GM23248 (cell line): ENCODE measurements at regions not wholly inside any gene's neighbourhood (a gene's known extent, or its start where the extent isn't known, plus 50 kb on each side); places are given as distances from the start of the nearest gene placed in this dataset.
A peak's percentile ranks its signal among the peaks of the same experiment; 100 is the strongest.
"Not testable (repeated sequence)": the region's sequence is repeated elsewhere in the genome, so short reads cannot be mapped to it uniquely, and the experiment has no call there.

Experiments
- DNase-seq: peaks from one replicate; pipeline ENCODE4 v3.0.0-alpha.2; 2015
- H2AFZ ChIP-seq: fragments of 200-600 bp; sonication (generic); 2 replicates; pipeline ENCODE4 v1.6.1; 2016; ENCODE audit warnings: antibody characterized with exemption
- H3F3A ChIP-seq: fragments of 200-600 bp; sonication (generic); 2 replicates; pipeline ENCODE4 v1.6.1; 2016; ENCODE audit warnings: mild to moderate bottlenecking, antibody characterized with exemption, mixed run types; ENCODE audit not compliant: insufficient read depth
- H3K27ac ChIP-seq: fragments of 200-600 bp; sonication (generic); 2 replicates; pipeline ENCODE4 v1.5.1; 2016; ENCODE audit warnings: mild to moderate bottlenecking
- H3K27me3 ChIP-seq: fragments of 200-600 bp; sonication (generic); replicated peaks from 2 replicates; pipeline ENCODE4 v1.6.1; 2016; ENCODE audit warnings: mild to moderate bottlenecking; ENCODE audit not compliant: insufficient read depth
- H3K36me3 ChIP-seq: fragments of 200-600 bp; sonication (generic); 2 replicates; pipeline ENCODE4 v1.6.1; 2016; ENCODE audit warnings: low read depth, mild to moderate bottlenecking
- H3K4me1 ChIP-seq: fragments of 200-600 bp; sonication (generic); 2 replicates; pipeline ENCODE4 v1.6.1; 2016; ENCODE audit warnings: mild to moderate bottlenecking; ENCODE audit not compliant: insufficient read depth
- H3K4me2 ChIP-seq: fragments of 200-600 bp; sonication (generic); one replicate; pipeline ENCODE4 v1.6.1; 2016; ENCODE audit warnings: mild to moderate bottlenecking; ENCODE audit not compliant: unreplicated experiment
- H3K4me3 ChIP-seq: fragments of 200-600 bp; sonication (generic); 2 replicates; pipeline ENCODE4 v1.5.1; 2016; ENCODE audit warnings: mild to moderate bottlenecking
- H3K79me2 ChIP-seq: fragments of 200-600 bp; sonication (generic); 2 replicates; pipeline ENCODE4 v1.6.1; 2016; ENCODE audit warnings: mild to moderate bottlenecking; ENCODE audit not compliant: insufficient read depth
- H3K9ac ChIP-seq: fragments of 200-600 bp; sonication (generic); 2 replicates; pipeline ENCODE4 v1.6.1; 2016; ENCODE audit warnings: mild to moderate bottlenecking
- H3K9me2 ChIP-seq: fragments of 200-600 bp; sonication (generic); 2 replicates; pipeline ENCODE4 v1.6.1; 2016; ENCODE audit warnings: mixed run types, mild to moderate bottlenecking, moderate library complexity; ENCODE audit not compliant: insufficient read depth
- H3K9me3 ChIP-seq: fragments of 200-600 bp; sonication (generic); one replicate; pipeline ENCODE4 v1.6.1; 2017; ENCODE audit warnings: low read depth
- H4K20me1 ChIP-seq: fragments of 200-600 bp; sonication (generic); 2 replicates; pipeline ENCODE4 v1.6.0; 2016; ENCODE audit not compliant: insufficient read depth
- EZH2 ChIP-seq: fragments of 200-600 bp; sonication (generic); IDR thresholded peaks from 2 replicates; pipeline ENCODE4 v1.6.1; 2018; ENCODE audit warnings: antibody characterized with exemption, mild to moderate bottlenecking; ENCODE audit not compliant: insufficient read depth, poor library complexity, severe bottlenecking
- EZH2phosphoT487 ChIP-seq: fragments of 200-600 bp; sonication (generic); IDR thresholded peaks from 2 replicates; pipeline ENCODE4 v1.6.1; 2018; ENCODE audit warnings: antibody characterized with exemption, moderate library complexity, mild to moderate bottlenecking, low read depth; ENCODE audit not compliant: insufficient read depth
- WGBS, 2 experiments: methylation state at CpG; one replicate each; pipeline ENCODE4 v1.1.6; 2015 to 2017; ENCODE audit warnings: low lambda C conversion rate in 2 of 2, low coverage in 1 of 2; ENCODE audit errors: missing lambda C conversion rate in 2 of 2; 5-methylcytosine and 5-hydroxymethylcytosine counted together
- in situ Hi-C: fragments of 300-500 bp; cut with MboI; formaldehyde crosslinking; loops from 2 replicates; pipeline ENCODE4 v1.15.0; 2020

- Histone ChIP-seq H3F3A (peaks cover 6% of the 10 kb centered on the region; the same call in 1 of the 2 replicates), H3K4me2 (no peak overlapping the region), H3K27ac (no peak overlapping the region), H3K27me3 (no peaks in the 10 kb centered on the region), H3K9me3 (no peaks in the 10 kb centered on the region), H4K20me1 (no peaks in the 10 kb centered on the region), H3K4me1 (no peaks in the 10 kb centered on the region), H2AFZ (no peak overlapping the region), H3K9ac (no peak overlapping the region), H3K36me3 (no peaks in the 10 kb centered on the region), H3K79me2 (no peaks in the 10 kb centered on the region), H3K4me3 (no peak overlapping the region), H3K9me2 (no peaks in the 10 kb centered on the region)
- in situ Hi-C loops: no loop called here
- no peak for DNase-seq
- TF ChIP-seq EZH2phosphoT487: no peak
- no peak for TF ChIP-seq EZH2
- 57 to 59% methylated on average over 4 of the region's 4 CpGs for WGBS, 2 experiments
Observed at GRCh38 chr5:2091921-2092320, 209.2 kb upstream of the IRX4 start.

GRCh38 chr5:2087980-2088379 lies 205.3 kb upstream of the IRX4 start:
- Histone ChIP-seq H3K27ac (no peak overlapping the region), H3K27me3 (no peaks in the 10 kb centered on the region), H3K9me3 (no peaks in the 10 kb centered on the region), H4K20me1 (no peaks in the 10 kb centered on the region), H3K79me2 (no peaks in the 10 kb centered on the region), H3K4me1 (no peaks in the 10 kb centered on the region), H3K4me2 (no peak overlapping the region), H2AFZ (no peak overlapping the region), H3K4me3 (no peak overlapping the region), H3F3A (no peaks in the 10 kb centered on the region), H3K9ac (no peak overlapping the region), H3K9me2 (no peaks in the 10 kb centered on the region), H3K36me3 (no peaks in the 10 kb centered on the region)
- in situ Hi-C loops: no loop called here
- TF ChIP-seq EZH2phosphoT487 (no peak), EZH2 (no peak)
- 26 to 34% methylated on average over 2 of the region's 2 CpGs for WGBS, 2 experiments
- DNase-seq: no peak

- no peak overlapping the region for H3K4me3 ChIP-seq
- no peak overlapping the region for H3K27ac ChIP-seq
- H3K9ac ChIP-seq: no peak overlapping the region
- H3F3A ChIP-seq: no peaks in the 10 kb centered on the region
- no peaks in the 10 kb centered on the region for H3K9me2 ChIP-seq
- H4K20me1 ChIP-seq: no peaks in the 10 kb centered on the region
- in situ Hi-C loops: no loop called here
- no peaks in the 10 kb centered on the region for H3K36me3 ChIP-seq
- 39 to 53% methylated on average over 6 to 7 of the region's 7 CpGs for WGBS, 2 experiments
- TF ChIP-seq EZH2phosphoT487: no peak
- no peak for TF ChIP-seq EZH2
- no peaks in the 10 kb centered on the region for H3K79me2 ChIP-seq
- no peak for DNase-seq
- no peak overlapping the region for H2AFZ ChIP-seq
- H3K27me3 ChIP-seq: no peaks in the 10 kb centered on the region
- no peaks in the 10 kb centered on the region for H3K4me1 ChIP-seq
- no peaks in the 10 kb centered on the region for H3K9me3 ChIP-seq
- no peak overlapping the region for H3K4me2 ChIP-seq
Observed at GRCh38 chr5:2075365-2075764, 192.6 kb upstream of the IRX4 start.

- DNase-seq: no peak
Observed at GRCh38 chr5:2071562-2071961, 188.8 kb upstream of the IRX4 start.

GRCh38 chr5:2070787-2071186 lies 188.1 kb upstream of the IRX4 start:
- H3K36me3 ChIP-seq, H3K4me2 ChIP-seq, H4K20me1 ChIP-seq, H3F3A ChIP-seq, in situ Hi-C loops, H3K4me1 ChIP-seq, H2AFZ ChIP-seq, H3K4me3 ChIP-seq, H3K27me3 ChIP-seq, H3K27ac ChIP-seq, H3K9ac ChIP-seq, H3K9me2 ChIP-seq, H3K79me2 ChIP-seq, H3K9me3 ChIP-seq: not testable (repeated sequence)
- peak; percentile 5 for DNase-seq
- 77 to 80% methylated on average over 1 to 4 of the region's 4 CpGs for WGBS, 2 experiments

More at GRCh38 chr5:2071562-2071961, 188.8 kb upstream of the IRX4 start:
- Histone ChIP-seq H3K36me3 (no peaks in the 10 kb centered on the region), H3F3A (no peaks in the 10 kb centered on the region), H3K9ac (no peak overlapping the region), H3K79me2 (no peaks in the 10 kb centered on the region), H3K4me1 (no peaks in the 10 kb centered on the region), H3K4me2 (no peak overlapping the region), H3K4me3 (no peak overlapping the region), H3K9me3 (no peaks in the 10 kb centered on the region), H3K27ac (no peak overlapping the region), H3K27me3 (no peaks in the 10 kb centered on the region), H4K20me1 (no peaks in the 10 kb centered on the region), H2AFZ (no peak overlapping the region), H3K9me2 (no peaks in the 10 kb centered on the region)
- in situ Hi-C loops: no loop called here
- TF ChIP-seq EZH2phosphoT487 (no peak), EZH2 (no peak)
- WGBS, 2 experiments: 46 to 51% methylated on average over 5 of the region's 5 CpGs
